ENCODE measurements at regions not wholly inside any gene's neighbourhood (a gene's known extent, or its start where the extent isn't known, plus 50 kb on each side); places are given as distances from the start of the nearest gene placed in this dataset.

- ATAC-seq (no peak), DNase-seq (no peak)
- Histone ChIP-seq H3K4me3 (ENCODE audit: low read length) (no peak overlapping the region), H3K27me3 (ENCODE audit: control insufficient read depth, insufficient read depth, low read length) (no peaks in the 10 kb centered on the region), H3K36me3 (ENCODE audit: control insufficient read depth, insufficient read depth, low read length) (no peaks in the 10 kb centered on the region), H3K4me1 (ENCODE audit: control insufficient read depth, insufficient read depth, low read length) (no peaks in the 10 kb centered on the region), H3K9me3 (ENCODE audit: control insufficient read depth, insufficient read depth, low read length) (peaks cover 7% of the 10 kb centered on the region), H3K27ac (ENCODE audit: low read length) (no peak overlapping the region)
- TF ChIP-seq CTCF (IDR thresholded peaks at IDR 0.05): no peak
- H3K9me3 Mint-ChIP-seq: peaks cover 11 to 15% of the 10 kb centered on the region in 2 donors
- WGBS (ENCODE audit: insufficient coverage): 78% methylated on average over 3 of the region's 4 CpGs
- H3K4me1 Mint-ChIP-seq: no peaks in the 10 kb centered on the region
- intact Hi-C loops (cut with micrococcal nuclease): no loop called here
- no peaks in the 10 kb centered on the region for H3K27me3 Mint-ChIP-seq (ENCODE audit: low read depth in 2 of 2)
- H3K36me3 Mint-ChIP-seq: no peaks in the 10 kb centered on the region
- H3K4me3 Mint-ChIP-seq: no peak overlapping the region
- no peak overlapping the region for H3K27ac Mint-ChIP-seq
Observed at GRCh38 chr18:64365106-64365505, 216.2 kb upstream of the LINC00305 start.

GRCh38 chr18:64337673-64338072 lies 188.8 kb upstream of the LINC00305 start:
- peaks cover 6 to 7% of the 10 kb centered on the region in 2 donors for H3K9me3 Mint-ChIP-seq
- intact Hi-C loops (cut with micrococcal nuclease): no loop called here
- Histone ChIP-seq H3K9me3 (ENCODE audit: control insufficient read depth, insufficient read depth, low read length) (no peaks in the 10 kb centered on the region), H3K27me3 (ENCODE audit: control insufficient read depth, insufficient read depth, low read length) (no peaks in the 10 kb centered on the region), H3K27ac (ENCODE audit: low read length) (no peak overlapping the region), H3K36me3 (ENCODE audit: control insufficient read depth, insufficient read depth, low read length) (no peaks in the 10 kb centered on the region), H3K4me1 (ENCODE audit: control insufficient read depth, insufficient read depth, low read length) (no peaks in the 10 kb centered on the region), H3K4me3 (ENCODE audit: low read length) (no peak overlapping the region)
- no peaks in the 10 kb centered on the region for H3K27me3 Mint-ChIP-seq (ENCODE audit: low read depth in 2 of 2)
- DNase-seq (no peak), ATAC-seq (no peak)
- H3K36me3 Mint-ChIP-seq: no peaks in the 10 kb centered on the region
- WGBS (ENCODE audit: insufficient coverage): 78% methylated on average over 3 of the region's 3 CpGs
- H3K4me3 Mint-ChIP-seq: no peak overlapping the region
- no peak for TF ChIP-seq CTCF (IDR thresholded peaks at IDR 0.05)
- H3K27ac Mint-ChIP-seq: no peak overlapping the region
- H3K4me1 Mint-ChIP-seq: no peaks in the 10 kb centered on the region

DNA sequence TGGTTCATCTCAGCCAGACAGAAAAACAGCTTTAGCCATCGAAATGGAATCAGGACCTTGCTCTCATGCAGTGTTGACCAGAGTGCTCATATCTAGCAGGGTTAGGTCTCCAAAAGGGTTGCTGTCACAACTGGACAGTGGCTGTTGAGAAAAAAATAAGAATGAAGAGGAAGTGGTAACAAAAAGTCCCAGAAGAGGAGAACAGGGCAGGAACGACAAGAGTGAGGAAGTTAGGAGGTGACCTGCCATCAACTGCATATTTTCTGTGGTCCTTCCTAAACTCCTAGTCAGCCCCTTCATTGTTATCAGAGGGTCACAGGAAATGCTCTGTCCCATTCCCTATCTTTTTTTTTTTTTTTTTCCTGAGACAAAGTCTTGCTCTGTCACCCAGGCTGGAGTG lies 188.1 kb upstream of the LINC00305 start:
- Histone ChIP-seq H3K36me3 (ENCODE audit: control insufficient read depth, insufficient read depth, low read length) (no peaks in the 10 kb centered on the region), H3K27ac (ENCODE audit: low read length) (no peak overlapping the region), H3K27me3 (ENCODE audit: control insufficient read depth, insufficient read depth, low read length) (no peaks in the 10 kb centered on the region), H3K4me1 (ENCODE audit: control insufficient read depth, insufficient read depth, low read length) (no peaks in the 10 kb centered on the region), H3K9me3 (ENCODE audit: control insufficient read depth, insufficient read depth, low read length) (no peaks in the 10 kb centered on the region), H3K4me3 (ENCODE audit: low read length) (no peak overlapping the region)
- no peak for TF ChIP-seq CTCF (IDR thresholded peaks at IDR 0.05)
- no peaks in the 10 kb centered on the region for H3K27me3 Mint-ChIP-seq (ENCODE audit: low read depth in 2 of 2)
- H3K36me3 Mint-ChIP-seq: no peaks in the 10 kb centered on the region
- H3K4me3 Mint-ChIP-seq: no peak overlapping the region
- 35% methylated on average over 2 of the region's 2 CpGs for WGBS (ENCODE audit: insufficient coverage)
- peaks cover 6 to 7% of the 10 kb centered on the region in 2 donors for H3K9me3 Mint-ChIP-seq
- no peaks in the 10 kb centered on the region for H3K4me1 Mint-ChIP-seq
- no peak overlapping the region for H3K27ac Mint-ChIP-seq
- DNase-seq (no peak), ATAC-seq (no peak)
- intact Hi-C loops (cut with micrococcal nuclease): no loop called here

GRCh38 chr18:64334748-64335147 lies 185.9 kb upstream of the LINC00305 start:
- H3K36me3 Mint-ChIP-seq: no peaks in the 10 kb centered on the region
- H3K4me1 Mint-ChIP-seq: no peaks in the 10 kb centered on the region
- peaks cover 3 to 9% of the 10 kb centered on the region in 2 donors for H3K9me3 Mint-ChIP-seq
- Histone ChIP-seq H3K36me3 (ENCODE audit: control insufficient read depth, insufficient read depth, low read length) (no peaks in the 10 kb centered on the region), H3K27ac (ENCODE audit: low read length) (no peak overlapping the region), H3K9me3 (ENCODE audit: control insufficient read depth, insufficient read depth, low read length) (no peaks in the 10 kb centered on the region), H3K4me3 (ENCODE audit: low read length) (no peak overlapping the region), H3K27me3 (ENCODE audit: control insufficient read depth, insufficient read depth, low read length) (no peaks in the 10 kb centered on the region), H3K4me1 (ENCODE audit: control insufficient read depth, insufficient read depth, low read length) (no peaks in the 10 kb centered on the region)
- intact Hi-C loops (cut with micrococcal nuclease): no loop called here
- H3K27ac Mint-ChIP-seq: no peak overlapping the region
- no peaks in the 10 kb centered on the region for H3K27me3 Mint-ChIP-seq (ENCODE audit: low read depth in 2 of 2)
- DNase-seq (no peak), ATAC-seq (no peak)
- no peak for TF ChIP-seq CTCF (IDR thresholded peaks at IDR 0.05)
- H3K4me3 Mint-ChIP-seq: no peak overlapping the region
- whole genome bisulfite sequencing (ENCODE audit: insufficient coverage): 84% methylated on average over 2 of the region's 2 CpGs

Data from natural killer cell (primary cell).